ENCODE measurements at regions not wholly inside any gene's neighbourhood (a gene's known extent, or its start where the extent isn't known, plus 50 kb on each side); places are given as distances from the start of the nearest gene placed in this dataset.

DNA sequence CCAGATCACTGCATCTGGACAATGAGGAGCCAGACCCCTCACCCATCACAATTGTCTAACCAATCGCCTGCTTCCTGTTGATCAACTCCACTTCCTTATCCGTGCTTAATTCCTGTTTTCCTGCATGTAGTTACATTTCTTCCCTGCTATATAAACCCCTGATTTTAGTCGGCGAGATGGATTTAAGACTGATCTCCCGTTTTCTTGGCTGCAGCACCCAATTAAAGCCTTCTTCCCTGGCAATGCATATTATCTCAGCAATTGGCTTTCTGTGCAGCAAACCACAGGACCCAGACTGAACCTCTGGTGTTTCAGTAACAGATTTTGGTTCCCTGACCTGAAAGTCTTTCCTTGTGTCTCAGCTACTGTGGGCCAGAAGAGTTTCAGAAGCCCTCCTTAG, 272.3 kb downstream of the IPO8 start:
- TF ChIP-seq ZNF112 (tag by site-specific recombination; IDR thresholded peaks at IDR 0.05) (no peak), ZNF175 (tag by site-specific recombination; IDR thresholded peaks at IDR 0.05) (no peak), ZNF639 (tag by site-specific recombination; IDR thresholded peaks at IDR 0.05) (no peak), YY2 (tag by site-specific recombination; IDR thresholded peaks at IDR 0.05) (no peak), ZNF302 (tag by site-specific recombination; IDR thresholded peaks at IDR 0.05; ENCODE audit: low read depth) (no peak), OSR2 (tag by site-specific recombination; IDR thresholded peaks at IDR 0.05) (no peak), ZNF488 (tag by site-specific recombination; IDR thresholded peaks at IDR 0.05) (no peak), SP2 (tag by site-specific recombination; IDR thresholded peaks at IDR 0.05) (no peak), ZNF221 (tag by site-specific recombination; IDR thresholded peaks at IDR 0.05; ENCODE audit: borderline replicate concordance) (no peak), ZNF404 (tag by site-specific recombination; IDR thresholded peaks at IDR 0.05) (no peak)
- TF ChIP-seq, protein P1, sequence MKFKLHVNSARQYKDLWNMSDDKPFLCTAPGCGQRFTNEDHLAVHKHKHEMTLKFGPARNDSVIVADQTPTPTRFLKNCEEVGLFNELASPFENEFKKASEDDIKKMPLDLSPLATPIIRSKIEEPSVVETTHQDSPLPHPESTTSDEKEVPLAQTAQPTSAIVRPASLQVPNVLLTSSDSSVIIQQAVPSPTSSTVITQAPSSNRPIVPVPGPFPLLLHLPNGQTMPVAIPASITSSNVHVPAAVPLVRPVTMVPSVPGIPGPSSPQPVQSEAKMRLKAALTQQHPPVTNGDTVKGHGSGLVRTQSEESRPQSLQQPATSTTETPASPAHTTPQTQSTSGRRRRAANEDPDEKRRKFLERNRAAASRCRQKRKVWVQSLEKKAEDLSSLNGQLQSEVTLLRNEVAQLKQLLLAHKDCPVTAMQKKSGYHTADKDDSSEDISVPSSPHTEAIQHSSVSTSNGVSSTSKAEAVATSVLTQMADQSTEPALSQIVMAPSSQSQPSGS (tag by site-specific recombination; IDR thresholded peaks at IDR 0.05; ENCODE audit: low read depth), result no peak
- ChIA-PET CTCF (no interaction called here), POLR2A (no interaction called here)
- Histone ChIP-seq H3K4me1 (ENCODE audit: control insufficient read depth, insufficient read depth, low read length) (no peaks in the 10 kb centered on the region), H3K36me3 (ENCODE audit: control insufficient read depth in 2 of 2, insufficient read depth in 1 of 2, low read length in 2 of 2) (no peaks in the 10 kb centered on the region), H3K27ac (ENCODE audit: extremely low read depth, low read depth, low read length) (no peak overlapping the region), H3K4me3 (ENCODE audit: low read depth, low read length) (no peak overlapping the region), H3K9me3 (ENCODE audit: control insufficient read depth, insufficient read depth, low read depth, low read length) (no peaks in the 10 kb centered on the region)

DNA sequence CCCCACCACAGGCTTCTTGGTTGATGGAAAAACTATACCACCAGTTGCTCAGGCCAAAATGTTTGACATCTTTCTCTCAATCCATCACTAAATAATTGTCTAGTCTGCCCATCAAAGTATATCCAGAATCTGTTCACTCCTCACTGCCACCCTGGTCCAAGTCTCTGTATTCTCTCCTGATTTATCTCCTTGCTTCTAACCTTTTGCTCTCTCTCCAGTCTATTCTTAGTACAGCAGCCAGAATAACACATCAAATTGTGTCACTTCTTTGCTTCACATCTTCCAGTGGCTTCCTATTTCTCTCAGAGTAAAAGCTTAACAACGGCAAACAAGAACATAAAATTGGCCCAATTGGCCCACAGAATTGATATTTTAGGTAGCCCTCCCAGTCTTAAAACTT, 272.8 kb downstream of the IPO8 start:
- Histone ChIP-seq H3K27ac (ENCODE audit: extremely low read depth, low read depth, low read length) (no peak overlapping the region), H3K4me1 (ENCODE audit: control insufficient read depth, insufficient read depth, low read length) (no peaks in the 10 kb centered on the region), H3K36me3 (ENCODE audit: control insufficient read depth in 2 of 2, insufficient read depth in 1 of 2, low read length in 2 of 2) (no peaks in the 10 kb centered on the region), H3K4me3 (ENCODE audit: low read depth, low read length) (no peak overlapping the region), H3K9me3 (ENCODE audit: control insufficient read depth, insufficient read depth, low read depth, low read length) (no peaks in the 10 kb centered on the region)
- ChIA-PET POLR2A (no interaction called here), CTCF (no interaction called here)
- TF ChIP-seq ZXDB (tag by site-specific recombination; IDR thresholded peaks at IDR 0.05), result no peak
- no peak for TF ChIP-seq MEIS1 (CRISPR knock-in tag; IDR thresholded peaks at IDR 0.05; ENCODE audit: borderline replicate concordance)
- no peak for TF ChIP-seq ZSCAN18 (tag by site-specific recombination; IDR thresholded peaks at IDR 0.05)
- TF ChIP-seq ZNF341 (tag by site-specific recombination; IDR thresholded peaks at IDR 0.05; ENCODE audit: low read depth), result no peak
- TF ChIP-seq ZNF354C (tag by site-specific recombination; IDR thresholded peaks at IDR 0.05; ENCODE audit: borderline replicate concordance, low read depth), result no peak
- TF ChIP-seq ZNF529 (tag by site-specific recombination; IDR thresholded peaks at IDR 0.05; ENCODE audit: insufficient replicate concordance), result no peak
- TF ChIP-seq IKZF3 (tag by site-specific recombination; IDR thresholded peaks at IDR 0.05), result no peak
- TF ChIP-seq ZNF48 (tag by site-specific recombination; IDR thresholded peaks at IDR 0.05), result no peak
- TF ChIP-seq ZNF629 (tag by site-specific recombination; IDR thresholded peaks at IDR 0.05), result no peak
- no peak for TF ChIP-seq SCRT1 (tag by site-specific recombination; IDR thresholded peaks at IDR 0.05; ENCODE audit: borderline replicate concordance)

Data from HEK293 (cell line).